ENCODE measurements at regions not wholly inside any gene's neighbourhood (a gene's known extent, or its start where the extent isn't known, plus 50 kb on each side); places are given as distances from the start of the nearest gene placed in this dataset.

GRCh38 chr4:53763813-53764597 lies 172.7 kb upstream of the LNX1 start:
- no peak for DNase-seq (ENCODE audit: low spot score)
- no peak for TF ChIP-seq CTCF (IDR thresholded peaks at IDR 0.05; ENCODE audit: extremely low read depth, insufficient read depth, missing control alignments)
- in situ Hi-C loops (cut with MboI; ENCODE audit: low pct_unique_long_range_greater_than_20kb, low sequenced_read_pairs, unreplicated experiment) = no loop called here

- DNase-seq (ENCODE audit: low spot score) = no peak
- in situ Hi-C loops (cut with MboI; ENCODE audit: low pct_unique_long_range_greater_than_20kb, low sequenced_read_pairs, unreplicated experiment) = no loop called here
- no peak for TF ChIP-seq CTCF (IDR thresholded peaks at IDR 0.05; ENCODE audit: extremely low read depth, insufficient read depth, missing control alignments)
Measured at GRCh38 chr4:53755656-53756055, 164.4 kb upstream of the LNX1 start.

GRCh38 chr4:53752124-53752523 lies 160.8 kb upstream of the LNX1 start:
- no peak for DNase-seq (ENCODE audit: low spot score)
- TF ChIP-seq CTCF (IDR thresholded peaks at IDR 0.05; ENCODE audit: extremely low read depth, insufficient read depth, missing control alignments) = no peak
- in situ Hi-C loops (cut with MboI; ENCODE audit: low pct_unique_long_range_greater_than_20kb, low sequenced_read_pairs, unreplicated experiment) = no loop called here

GRCh38 chr4:53748328-53748772 lies 157.1 kb upstream of the LNX1 start:
- in situ Hi-C loops (cut with MboI; ENCODE audit: low pct_unique_long_range_greater_than_20kb, low sequenced_read_pairs, unreplicated experiment) = no loop called here
- no peak for TF ChIP-seq CTCF (IDR thresholded peaks at IDR 0.05; ENCODE audit: extremely low read depth, insufficient read depth, missing control alignments)
- DNase-seq (ENCODE audit: low spot score) = peak; percentile 55

- in situ Hi-C loops (cut with MboI; ENCODE audit: low pct_unique_long_range_greater_than_20kb, low sequenced_read_pairs, unreplicated experiment) = no loop called here
- DNase-seq (ENCODE audit: low spot score) = no peak
- no peak for TF ChIP-seq CTCF (IDR thresholded peaks at IDR 0.05; ENCODE audit: extremely low read depth, insufficient read depth, missing control alignments)
Measured at GRCh38 chr4:53747401-53747800, 156.1 kb upstream of the LNX1 start.

- no peak for TF ChIP-seq CTCF (IDR thresholded peaks at IDR 0.05; ENCODE audit: extremely low read depth, insufficient read depth, missing control alignments)
- in situ Hi-C loops (cut with MboI; ENCODE audit: low pct_unique_long_range_greater_than_20kb, low sequenced_read_pairs, unreplicated experiment) = no loop called here
- DNase-seq (ENCODE audit: low spot score) = no peak
Measured at GRCh38 chr4:53744446-53745160, 153.3 kb upstream of the LNX1 start.
